ENCODE measurements at regions not wholly inside any gene's neighbourhood (a gene's known extent, or its start where the extent isn't known, plus 50 kb on each side); places are given as distances from the start of the nearest gene placed in this dataset.
"Not testable (repeated sequence)": the region's sequence is repeated elsewhere in the genome, so short reads cannot be mapped to it uniquely, and the experiment has no call there.

GRCh38 chr11:87819151-87819550 lies 356.1 kb downstream of the RAB38 start:
- Mint-ChIP-seq H3K9me3 (no peaks in the 10 kb centered on the region), H3K4me3 (no peak overlapping the region), H3K36me3 (ENCODE audit: low read depth) (no peaks in the 10 kb centered on the region), H3K27me3 (no peaks in the 10 kb centered on the region), H3K4me1 (ENCODE audit: low read depth) (no peaks in the 10 kb centered on the region), H3K27ac (no peak overlapping the region)
- intact Hi-C loops (cut with micrococcal nuclease): no loop called here

DNA sequence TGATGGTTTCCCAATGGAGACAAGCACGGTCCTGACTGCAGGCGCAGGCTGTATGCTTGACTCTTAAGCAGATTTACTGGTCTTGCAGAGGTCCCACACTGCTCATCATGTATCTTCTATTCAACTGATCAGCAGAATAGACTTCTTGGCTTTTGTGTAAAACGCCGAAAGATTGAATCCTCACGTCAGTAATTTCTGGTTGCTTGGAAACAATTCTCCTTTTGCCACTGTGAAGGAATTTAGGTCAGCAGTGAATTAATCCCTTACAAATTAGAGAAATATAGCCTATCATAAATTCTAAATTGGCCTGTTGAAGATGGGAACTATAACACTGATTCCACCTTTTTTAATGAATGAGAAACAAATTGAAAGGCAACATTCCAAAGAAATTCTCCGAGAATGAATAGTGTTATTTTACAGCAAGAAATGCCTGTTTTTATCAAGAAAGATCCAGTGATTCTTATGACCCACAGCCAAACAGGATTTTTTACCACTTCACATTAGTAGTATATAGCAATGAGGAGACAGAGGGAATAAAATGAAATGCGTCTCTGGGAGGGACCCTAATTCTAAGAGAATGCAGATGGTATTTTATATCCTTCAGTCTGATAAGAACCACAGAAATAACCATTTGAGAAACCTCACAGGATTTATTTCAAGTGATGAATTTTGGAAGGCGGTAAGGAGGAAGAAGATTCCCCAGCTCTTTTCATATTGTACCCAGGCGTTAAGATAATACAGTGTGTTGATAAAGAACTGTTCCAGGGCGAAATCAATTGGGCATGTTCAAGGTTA lies 362.5 kb downstream of the RAB38 start:
- no peak overlapping the region for H3K4me3 Mint-ChIP-seq
- no peaks in the 10 kb centered on the region for H3K4me1 Mint-ChIP-seq (ENCODE audit: low read depth)
- H3K9me3 Mint-ChIP-seq: no peaks in the 10 kb centered on the region
- intact Hi-C loops (cut with micrococcal nuclease): no loop called here
- H3K27me3 Mint-ChIP-seq: no peaks in the 10 kb centered on the region
- H3K27ac Mint-ChIP-seq: no peak overlapping the region
- no peaks in the 10 kb centered on the region for H3K36me3 Mint-ChIP-seq (ENCODE audit: low read depth)

- no peak overlapping the region for H3K27ac Mint-ChIP-seq
- H3K9me3 Mint-ChIP-seq: no peaks in the 10 kb centered on the region
- no peaks in the 10 kb centered on the region for H3K27me3 Mint-ChIP-seq
- no peaks in the 10 kb centered on the region for H3K4me1 Mint-ChIP-seq (ENCODE audit: low read depth)
- intact Hi-C loops (cut with micrococcal nuclease): no loop called here
- no peaks in the 10 kb centered on the region for H3K36me3 Mint-ChIP-seq (ENCODE audit: low read depth)
- no peak overlapping the region for H3K4me3 Mint-ChIP-seq
These were observed 364.8 kb downstream of the RAB38 start for GRCh38 chr11:87810486-87810885.

- H3K9me3 Mint-ChIP-seq: no peaks in the 10 kb centered on the region
- no peaks in the 10 kb centered on the region for H3K36me3 Mint-ChIP-seq (ENCODE audit: low read depth)
- H3K4me1 Mint-ChIP-seq (ENCODE audit: low read depth): no peaks in the 10 kb centered on the region
- H3K4me3 Mint-ChIP-seq: no peak overlapping the region
- no peak overlapping the region for H3K27ac Mint-ChIP-seq
- intact Hi-C loops (cut with micrococcal nuclease): no loop called here
- H3K27me3 Mint-ChIP-seq: no peaks in the 10 kb centered on the region
These were observed 366.0 kb downstream of the RAB38 start for GRCh38 chr11:87809256-87809655.

GRCh38 chr11:87804176-87804575 lies 371.1 kb downstream of the RAB38 start:
- Mint-ChIP-seq H3K4me1 (ENCODE audit: low read depth) (no peaks in the 10 kb centered on the region), H3K27me3 (no peaks in the 10 kb centered on the region), H3K4me3 (no peak overlapping the region), H3K36me3 (ENCODE audit: low read depth) (no peaks in the 10 kb centered on the region), H3K27ac (no peak overlapping the region), H3K9me3 (peaks cover under 1% of the 10 kb centered on the region)
- intact Hi-C loops (cut with micrococcal nuclease): no loop called here

- Mint-ChIP-seq H3K4me3 (no peak overlapping the region), H3K27ac (no peak overlapping the region), H3K36me3 (ENCODE audit: low read depth) (no peaks in the 10 kb centered on the region), H3K4me1 (ENCODE audit: low read depth) (no peaks in the 10 kb centered on the region), H3K27me3 (no peaks in the 10 kb centered on the region), H3K9me3 (peaks cover 5% of the 10 kb centered on the region)
- intact Hi-C loops (cut with micrococcal nuclease): no loop called here
These were observed 371.5 kb downstream of the RAB38 start for GRCh38 chr11:87803748-87804147.

GRCh38 chr11:87784862-87785261 lies 390.4 kb downstream of the RAB38 start:
- H3K36me3 Mint-ChIP-seq (ENCODE audit: low read depth); H3K4me1 Mint-ChIP-seq (ENCODE audit: low read depth); H3K4me3 Mint-ChIP-seq; H3K27ac Mint-ChIP-seq; intact Hi-C loops (cut with micrococcal nuclease); H3K27me3 Mint-ChIP-seq: not testable (repeated sequence)
- peaks cover 24% of the 10 kb centered on the region for H3K9me3 Mint-ChIP-seq

GRCh38 chr11:87780068-87780413 lies 395.2 kb downstream of the RAB38 start:
- peaks cover 15% of the 10 kb centered on the region for H3K9me3 Mint-ChIP-seq
- H3K27ac Mint-ChIP-seq: no peak overlapping the region
- H3K27me3 Mint-ChIP-seq: no peaks in the 10 kb centered on the region
- H3K4me3 Mint-ChIP-seq: no peak overlapping the region
- intact Hi-C loops (cut with micrococcal nuclease): no loop called here
- no peaks in the 10 kb centered on the region for H3K4me1 Mint-ChIP-seq (ENCODE audit: low read depth)
- no peaks in the 10 kb centered on the region for H3K36me3 Mint-ChIP-seq (ENCODE audit: low read depth)

GRCh38 chr11:87779276-87780067 lies 395.8 kb downstream of the RAB38 start:
- Mint-ChIP-seq H3K4me1 (ENCODE audit: low read depth) (no peaks in the 10 kb centered on the region), H3K27ac (no peak overlapping the region), H3K27me3 (no peaks in the 10 kb centered on the region), H3K36me3 (ENCODE audit: low read depth) (no peaks in the 10 kb centered on the region), H3K4me3 (no peak overlapping the region), H3K9me3 (peaks cover 15% of the 10 kb centered on the region)
- intact Hi-C loops (cut with micrococcal nuclease): no loop called here

DNA sequence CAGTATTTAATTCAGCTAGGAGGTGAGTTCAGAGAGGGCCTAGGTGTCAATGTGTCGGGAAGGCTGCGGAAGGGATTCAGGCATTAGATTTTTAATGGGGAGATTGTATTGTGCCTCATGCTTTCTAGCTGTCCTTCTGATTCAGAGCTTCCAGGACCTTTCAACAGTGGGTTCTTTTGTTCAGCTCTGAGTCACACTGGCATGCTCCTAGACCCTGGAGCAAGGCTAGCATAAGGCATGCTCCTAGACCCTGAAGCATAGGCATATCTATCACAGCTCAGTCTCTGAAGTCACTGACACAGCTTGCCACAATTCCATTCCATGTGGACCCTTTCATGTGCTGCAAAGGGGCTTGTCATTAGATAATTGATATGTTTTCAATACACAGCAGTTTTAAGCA lies 396.9 kb downstream of the RAB38 start:
- Mint-ChIP-seq H3K4me3 (no peak overlapping the region), H3K27ac (no peak overlapping the region), H3K27me3 (no peaks in the 10 kb centered on the region), H3K9me3 (peaks cover 15% of the 10 kb centered on the region), H3K36me3 (ENCODE audit: low read depth) (no peaks in the 10 kb centered on the region), H3K4me1 (ENCODE audit: low read depth) (no peaks in the 10 kb centered on the region)
- intact Hi-C loops (cut with micrococcal nuclease): no loop called here

- intact Hi-C loops (cut with micrococcal nuclease): no loop called here
- no peaks in the 10 kb centered on the region for H3K27me3 Mint-ChIP-seq
- no peak overlapping the region for H3K4me3 Mint-ChIP-seq
- no peaks in the 10 kb centered on the region for H3K9me3 Mint-ChIP-seq
- no peaks in the 10 kb centered on the region for H3K4me1 Mint-ChIP-seq (ENCODE audit: low read depth)
- no peaks in the 10 kb centered on the region for H3K36me3 Mint-ChIP-seq (ENCODE audit: low read depth)
- no peak overlapping the region for H3K27ac Mint-ChIP-seq
These were observed 400.2 kb downstream of the RAB38 start for GRCh38 chr11:87775036-87775435.

GRCh38 chr11:87769661-87770060 lies 405.6 kb downstream of the RAB38 start:
- H3K27ac Mint-ChIP-seq: no peak overlapping the region
- H3K36me3 Mint-ChIP-seq (ENCODE audit: low read depth): no peaks in the 10 kb centered on the region
- intact Hi-C loops (cut with micrococcal nuclease): no loop called here
- H3K4me3 Mint-ChIP-seq: no peak overlapping the region
- H3K4me1 Mint-ChIP-seq (ENCODE audit: low read depth): no peaks in the 10 kb centered on the region
- H3K9me3 Mint-ChIP-seq: peaks cover 23% of the 10 kb centered on the region
- H3K27me3 Mint-ChIP-seq: no peaks in the 10 kb centered on the region

DNA sequence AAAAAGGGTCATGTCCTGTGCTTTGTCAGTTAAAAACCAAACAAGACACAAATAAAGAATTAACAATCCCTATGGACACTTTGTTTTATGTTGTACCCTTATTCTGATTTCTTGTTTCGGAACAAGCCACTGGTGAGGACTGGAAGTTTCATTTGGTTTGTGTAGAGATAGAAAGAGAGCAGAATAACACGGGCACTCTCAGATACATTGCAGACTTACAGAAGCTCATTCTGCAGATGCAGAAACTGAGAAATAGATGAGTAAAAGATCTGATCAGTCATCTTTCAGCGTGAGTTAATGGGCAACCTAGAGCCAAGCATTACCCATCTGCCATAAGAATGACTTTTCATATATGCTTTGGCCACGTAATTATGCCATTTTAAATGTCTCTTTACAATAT lies 407.6 kb downstream of the RAB38 start:
- intact Hi-C loops (cut with micrococcal nuclease): no loop called here
- no peaks in the 10 kb centered on the region for H3K36me3 Mint-ChIP-seq (ENCODE audit: low read depth)
- H3K4me3 Mint-ChIP-seq: no peak overlapping the region
- H3K27ac Mint-ChIP-seq: no peak overlapping the region
- H3K9me3 Mint-ChIP-seq: peaks cover 44% of the 10 kb centered on the region
- H3K4me1 Mint-ChIP-seq (ENCODE audit: low read depth): no peaks in the 10 kb centered on the region
- no peaks in the 10 kb centered on the region for H3K27me3 Mint-ChIP-seq

DNA sequence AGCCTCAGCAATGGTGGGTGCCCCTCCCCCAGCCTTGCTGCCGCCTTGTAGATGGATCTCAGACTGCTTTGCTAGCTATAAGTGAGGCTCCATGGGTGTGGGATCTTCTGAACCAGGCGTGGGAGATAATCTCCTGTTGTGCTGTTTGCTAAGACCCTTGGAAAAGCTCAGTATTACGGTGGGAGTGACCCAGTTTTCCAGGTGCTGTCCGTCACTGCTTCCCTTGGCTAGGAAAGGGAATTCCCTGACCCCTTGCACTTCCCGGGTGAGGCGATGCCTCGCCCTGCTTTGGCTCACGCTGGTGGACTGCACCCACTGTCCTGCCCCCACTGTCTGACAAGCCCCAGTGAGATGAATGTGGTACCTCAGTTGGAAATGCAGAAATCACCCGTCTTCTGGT lies 411.2 kb downstream of the RAB38 start:
- H3K9me3 Mint-ChIP-seq: peaks cover 62% of the 10 kb centered on the region
- H3K4me1 Mint-ChIP-seq (ENCODE audit: low read depth); H3K27me3 Mint-ChIP-seq; H3K4me3 Mint-ChIP-seq; intact Hi-C loops (cut with micrococcal nuclease); H3K36me3 Mint-ChIP-seq (ENCODE audit: low read depth); H3K27ac Mint-ChIP-seq: not testable (repeated sequence)

DNA sequence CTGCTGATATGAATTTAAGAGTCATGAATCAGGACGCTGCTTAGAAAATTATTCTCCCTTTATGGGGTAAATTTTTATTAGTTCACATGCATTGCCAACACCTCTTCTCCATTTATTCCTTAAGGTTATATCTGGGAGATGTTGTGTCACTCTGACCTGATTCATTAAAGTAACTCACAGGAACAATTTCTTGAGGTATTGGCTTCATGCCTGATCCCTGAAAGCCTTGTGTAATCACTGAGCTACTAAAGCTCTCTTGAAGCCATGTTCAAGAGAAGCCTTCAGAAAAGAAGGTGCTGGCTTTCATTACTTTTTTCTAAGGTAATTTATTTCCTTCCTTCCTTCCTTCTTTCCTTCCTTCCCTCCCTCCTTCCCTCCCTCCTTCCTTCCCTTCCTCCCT lies 420.6 kb downstream of the RAB38 start:
- intact Hi-C loops (cut with micrococcal nuclease): no loop called here
- Mint-ChIP-seq H3K4me3 (no peak overlapping the region), H3K36me3 (ENCODE audit: low read depth) (no peaks in the 10 kb centered on the region), H3K27me3 (no peaks in the 10 kb centered on the region), H3K27ac (no peak overlapping the region), H3K9me3 (peaks cover 5% of the 10 kb centered on the region), H3K4me1 (ENCODE audit: low read depth) (no peaks in the 10 kb centered on the region)
